NOMO-1 treated with DMSO at 0.1 percent for 48 hours (cell line): ENCODE measurements at regions not wholly inside any gene's neighbourhood (a gene's known extent, or its start where the extent isn't known, plus 50 kb on each side); places are given as distances from the start of the nearest gene placed in this dataset.

Source experiments
- DNase-seq: peaks from one replicate; lab custom pipeline; 2025; ENCODE audit not compliant: unreplicated experiment; lab: John Stamatoyannopoulos, UW

GRCh38 chr2:199136242-199136641, 321.5 kb downstream of the SATB2 start:
- DNase-seq = no peak

GRCh38 chr2:199131876-199132275, 325.9 kb downstream of the SATB2 start:
- no peak for DNase-seq

- DNase-seq = no peak
Observed at GRCh38 chr2:199131136-199131655, 326.5 kb downstream of the SATB2 start.

GRCh38 chr2:199130501-199130900, 327.2 kb downstream of the SATB2 start:
- DNase-seq = no peak

- no peak for DNase-seq
Observed at GRCh38 chr2:199128476-199129229, 329.1 kb downstream of the SATB2 start.

- DNase-seq = no peak
Observed at GRCh38 chr2:199119796-199120195, 337.9 kb downstream of the SATB2 start.

GRCh38 chr2:199118673-199119112, 339.0 kb downstream of the SATB2 start:
- DNase-seq = no peak

GRCh38 chr2:199115169-199115568, 342.6 kb downstream of the SATB2 start:
- no peak for DNase-seq

- no peak for DNase-seq
Observed at GRCh38 chr2:199113111-199113510, 344.6 kb downstream of the SATB2 start.

- DNase-seq = no peak
Observed at GRCh38 chr2:199111458-199111857, 346.3 kb downstream of the SATB2 start.

GRCh38 chr2:199108056-199108455, 349.7 kb downstream of the SATB2 start:
- DNase-seq = no peak

GRCh38 chr2:199105826-199106225, 351.9 kb downstream of the SATB2 start:
- no peak for DNase-seq

GRCh38 chr2:199101487-199101886, 356.3 kb downstream of the SATB2 start:
- no peak for DNase-seq

- DNase-seq = no peak
Observed at GRCh38 chr2:199100326-199101110, 357.2 kb downstream of the SATB2 start.

- no peak for DNase-seq
Observed at GRCh38 chr2:199092419-199092818, 365.3 kb downstream of the SATB2 start.

- DNase-seq = no peak
Observed at GRCh38 chr2:199085261-199085660, 372.5 kb downstream of the SATB2 start.

- DNase-seq = no peak
Observed at GRCh38 chr2:199070322-199070949, 387.3 kb downstream of the SATB2 start.

GRCh38 chr2:199064201-199064600, 393.5 kb downstream of the SATB2 start:
- no peak for DNase-seq

- DNase-seq = no peak
Observed at GRCh38 chr2:199057936-199058335, 399.8 kb downstream of the SATB2 start.

- no peak for DNase-seq
Observed at GRCh38 chr2:199055336-199055735, 402.4 kb downstream of the SATB2 start.

GRCh38 chr2:199042660-199043379, 414.9 kb downstream of the SATB2 start:
- DNase-seq = no peak
